ENCODE measurements at regions not wholly inside any gene's neighbourhood (a gene's known extent, or its start where the extent isn't known, plus 50 kb on each side); places are given as distances from the start of the nearest gene placed in this dataset.
A peak's percentile ranks its signal among the peaks of the same experiment; 100 is the strongest.

- H3K27ac ChIP-seq (ENCODE audit: low read depth, low read length), result no peak overlapping the region
- H3K4me1 ChIP-seq (ENCODE audit: control insufficient read depth, insufficient read depth, low read length, unreplicated experiment), result peaks cover 19% of the 10 kb centered on the region
- no peak overlapping the region for H3K4me3 ChIP-seq (ENCODE audit: low read depth, low read length)
- no peaks in the 10 kb centered on the region for H3K27me3 ChIP-seq (ENCODE audit: insufficient read depth, low read length)
- no peaks in the 10 kb centered on the region for H3K36me3 ChIP-seq (ENCODE audit: insufficient read depth, low read length)
- H2AFZ ChIP-seq (ENCODE audit: low read length, unreplicated experiment), result peak overlapping the region; percentile 12
- H3K79me2 ChIP-seq (ENCODE audit: control insufficient read depth, insufficient read depth, low read length, unreplicated experiment), result no peaks in the 10 kb centered on the region
Measured at GRCh38 chr1:224486801-224487583, 52.4 kb upstream of the WDR26 start.

GRCh38 chr1:224488806-224489499, 54.4 kb upstream of the WDR26 start:
- Histone ChIP-seq H2AFZ (ENCODE audit: low read length, unreplicated experiment) (no peak overlapping the region), H3K4me3 (ENCODE audit: low read depth, low read length) (no peak overlapping the region), H3K4me1 (ENCODE audit: control insufficient read depth, insufficient read depth, low read length, unreplicated experiment) (peaks cover 19% of the 10 kb centered on the region), H3K36me3 (ENCODE audit: insufficient read depth, low read length) (no peaks in the 10 kb centered on the region), H3K27ac (ENCODE audit: low read depth, low read length) (no peak overlapping the region), H3K79me2 (ENCODE audit: control insufficient read depth, insufficient read depth, low read length, unreplicated experiment) (no peaks in the 10 kb centered on the region), H3K27me3 (ENCODE audit: insufficient read depth, low read length) (no peaks in the 10 kb centered on the region)

DNA sequence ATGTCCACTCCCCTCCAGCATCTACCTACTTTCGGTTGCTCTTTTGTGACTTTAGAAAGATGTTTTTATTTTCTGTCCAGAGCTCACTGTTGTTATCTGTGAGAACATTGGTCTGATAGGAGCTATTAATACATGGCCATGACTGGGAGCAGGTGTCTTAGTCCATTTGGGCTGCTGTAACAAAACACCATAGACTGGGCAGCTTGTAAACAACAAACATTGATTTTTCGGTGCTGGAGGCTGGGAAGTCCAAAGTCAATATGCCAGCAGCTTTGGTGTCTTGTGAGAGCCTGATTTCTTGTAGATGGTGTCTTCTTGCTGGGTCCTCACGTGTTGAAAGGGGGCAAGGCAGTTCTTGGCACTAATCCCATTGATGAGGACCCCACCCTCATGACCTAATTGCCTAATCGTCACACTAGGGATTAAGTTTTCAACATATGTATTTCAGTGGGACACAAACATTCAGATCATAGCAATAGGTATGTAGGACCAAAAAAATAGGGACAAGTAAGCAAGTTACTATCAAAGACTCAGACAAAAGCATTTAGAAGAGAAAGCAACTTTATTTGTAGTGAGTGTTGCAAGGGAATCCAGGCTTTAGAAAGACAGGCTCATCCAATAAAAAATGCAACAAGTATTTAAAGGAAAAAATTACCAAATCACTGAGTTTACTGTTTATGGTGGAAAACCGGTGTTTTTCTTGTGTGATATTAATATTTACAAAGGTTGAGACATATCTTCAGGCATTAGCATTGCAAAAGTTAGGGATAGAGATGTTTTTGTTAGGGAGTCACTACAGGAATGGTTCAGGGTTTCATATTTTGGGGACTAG, 55.2 kb upstream of the WDR26 start:
- no peak overlapping the region for H3K27ac ChIP-seq (ENCODE audit: low read depth, low read length)
- H3K79me2 ChIP-seq (ENCODE audit: control insufficient read depth, insufficient read depth, low read length, unreplicated experiment), result no peaks in the 10 kb centered on the region
- H3K36me3 ChIP-seq (ENCODE audit: insufficient read depth, low read length), result no peaks in the 10 kb centered on the region
- H3K4me1 ChIP-seq (ENCODE audit: control insufficient read depth, insufficient read depth, low read length, unreplicated experiment), result peaks cover 19% of the 10 kb centered on the region
- no peak overlapping the region for H2AFZ ChIP-seq (ENCODE audit: low read length, unreplicated experiment)
- no peaks in the 10 kb centered on the region for H3K27me3 ChIP-seq (ENCODE audit: insufficient read depth, low read length)
- H3K4me3 ChIP-seq (ENCODE audit: low read depth, low read length), result no peak overlapping the region

GRCh38 chr1:224490549-224491537, 56.2 kb upstream of the WDR26 start:
- H3K79me2 ChIP-seq (ENCODE audit: control insufficient read depth, insufficient read depth, low read length, unreplicated experiment), result no peaks in the 10 kb centered on the region
- H3K4me1 ChIP-seq (ENCODE audit: control insufficient read depth, insufficient read depth, low read length, unreplicated experiment), result peaks cover 19% of the 10 kb centered on the region
- no peak overlapping the region for H3K4me3 ChIP-seq (ENCODE audit: low read depth, low read length)
- no peak overlapping the region for H3K27ac ChIP-seq (ENCODE audit: low read depth, low read length)
- H2AFZ ChIP-seq (ENCODE audit: low read length, unreplicated experiment), result no peak overlapping the region
- no peaks in the 10 kb centered on the region for H3K27me3 ChIP-seq (ENCODE audit: insufficient read depth, low read length)
- H3K36me3 ChIP-seq (ENCODE audit: insufficient read depth, low read length), result no peaks in the 10 kb centered on the region

GRCh38 chr1:224492015-224492414, 57.4 kb upstream of the WDR26 start:
- Histone ChIP-seq H3K27ac (ENCODE audit: low read depth, low read length) (no peak overlapping the region), H3K4me1 (ENCODE audit: control insufficient read depth, insufficient read depth, low read length, unreplicated experiment) (peaks cover 19% of the 10 kb centered on the region), H3K79me2 (ENCODE audit: control insufficient read depth, insufficient read depth, low read length, unreplicated experiment) (no peaks in the 10 kb centered on the region), H3K27me3 (ENCODE audit: insufficient read depth, low read length) (no peaks in the 10 kb centered on the region), H3K36me3 (ENCODE audit: insufficient read depth, low read length) (no peaks in the 10 kb centered on the region), H2AFZ (ENCODE audit: low read length, unreplicated experiment) (no peak overlapping the region), H3K4me3 (ENCODE audit: low read depth, low read length) (no peak overlapping the region)

GRCh38 chr1:224492632-224493031, 58.0 kb upstream of the WDR26 start:
- H3K36me3 ChIP-seq (ENCODE audit: insufficient read depth, low read length), result no peaks in the 10 kb centered on the region
- no peaks in the 10 kb centered on the region for H3K79me2 ChIP-seq (ENCODE audit: control insufficient read depth, insufficient read depth, low read length, unreplicated experiment)
- H2AFZ ChIP-seq (ENCODE audit: low read length, unreplicated experiment), result no peak overlapping the region
- H3K4me3 ChIP-seq (ENCODE audit: low read depth, low read length), result no peak overlapping the region
- peaks cover 24% of the 10 kb centered on the region for H3K4me1 ChIP-seq (ENCODE audit: control insufficient read depth, insufficient read depth, low read length, unreplicated experiment)
- no peak overlapping the region for H3K27ac ChIP-seq (ENCODE audit: low read depth, low read length)
- no peaks in the 10 kb centered on the region for H3K27me3 ChIP-seq (ENCODE audit: insufficient read depth, low read length)

GRCh38 chr1:224493269-224493668, 58.7 kb upstream of the WDR26 start:
- H3K36me3 ChIP-seq (ENCODE audit: insufficient read depth, low read length), result no peaks in the 10 kb centered on the region
- no peak overlapping the region for H3K27ac ChIP-seq (ENCODE audit: low read depth, low read length)
- H2AFZ ChIP-seq (ENCODE audit: low read length, unreplicated experiment), result no peak overlapping the region

GRCh38 chr1:224494343-224494742, 59.7 kb upstream of the WDR26 start:
- H2AFZ ChIP-seq (ENCODE audit: low read length, unreplicated experiment), result no peak overlapping the region
- peaks cover 32% of the 10 kb centered on the region for H3K4me1 ChIP-seq (ENCODE audit: control insufficient read depth, insufficient read depth, low read length, unreplicated experiment)
- H3K27me3 ChIP-seq (ENCODE audit: insufficient read depth, low read length), result no peaks in the 10 kb centered on the region
- no peak overlapping the region for H3K27ac ChIP-seq (ENCODE audit: low read depth, low read length)
- H3K4me3 ChIP-seq (ENCODE audit: low read depth, low read length), result no peak overlapping the region
- no peaks in the 10 kb centered on the region for H3K36me3 ChIP-seq (ENCODE audit: insufficient read depth, low read length)
- H3K79me2 ChIP-seq (ENCODE audit: control insufficient read depth, insufficient read depth, low read length, unreplicated experiment), result no peaks in the 10 kb centered on the region

More at GRCh38 chr1:224493269-224493668, 58.7 kb upstream of the WDR26 start:
- peaks cover 30% of the 10 kb centered on the region for H3K4me1 ChIP-seq (ENCODE audit: control insufficient read depth, insufficient read depth, low read length, unreplicated experiment)
- no peak overlapping the region for H3K4me3 ChIP-seq (ENCODE audit: low read depth, low read length)
- no peaks in the 10 kb centered on the region for H3K27me3 ChIP-seq (ENCODE audit: insufficient read depth, low read length)
- H3K79me2 ChIP-seq (ENCODE audit: control insufficient read depth, insufficient read depth, low read length, unreplicated experiment), result no peaks in the 10 kb centered on the region

GRCh38 chr1:224495866-224496265, 61.3 kb upstream of the WDR26 start:
- no peaks in the 10 kb centered on the region for H3K27me3 ChIP-seq (ENCODE audit: insufficient read depth, low read length)
- H3K4me3 ChIP-seq (ENCODE audit: low read depth, low read length), result no peak overlapping the region
- H3K79me2 ChIP-seq (ENCODE audit: control insufficient read depth, insufficient read depth, low read length, unreplicated experiment), result no peaks in the 10 kb centered on the region
- H3K36me3 ChIP-seq (ENCODE audit: insufficient read depth, low read length), result no peaks in the 10 kb centered on the region
- no peak overlapping the region for H3K27ac ChIP-seq (ENCODE audit: low read depth, low read length)
- no peak overlapping the region for H2AFZ ChIP-seq (ENCODE audit: low read length, unreplicated experiment)
- H3K4me1 ChIP-seq (ENCODE audit: control insufficient read depth, insufficient read depth, low read length, unreplicated experiment), result peaks cover 25% of the 10 kb centered on the region

- H3K36me3 ChIP-seq (ENCODE audit: insufficient read depth, low read length), result no peaks in the 10 kb centered on the region
- H3K4me3 ChIP-seq (ENCODE audit: low read depth, low read length), result no peak overlapping the region
- H3K4me1 ChIP-seq (ENCODE audit: control insufficient read depth, insufficient read depth, low read length, unreplicated experiment), result peaks cover 25% of the 10 kb centered on the region
- H2AFZ ChIP-seq (ENCODE audit: low read length, unreplicated experiment), result no peak overlapping the region
- H3K27ac ChIP-seq (ENCODE audit: low read depth, low read length), result no peak overlapping the region
- H3K27me3 ChIP-seq (ENCODE audit: insufficient read depth, low read length), result no peaks in the 10 kb centered on the region
- H3K79me2 ChIP-seq (ENCODE audit: control insufficient read depth, insufficient read depth, low read length, unreplicated experiment), result no peaks in the 10 kb centered on the region
Measured at GRCh38 chr1:224496826-224497225, 62.2 kb upstream of the WDR26 start.

Measured in ACC112 (cell line).